H9 (cell line): ENCODE measurements at regions not wholly inside any gene's neighbourhood (a gene's known extent, or its start where the extent isn't known, plus 50 kb on each side); places are given as distances from the start of the nearest gene placed in this dataset.

ENCODE experiments used
- DNase-seq: peaks from one replicate; pipeline ENCODE4 v3.0.0-alpha.2; 2017
- H2AFZ ChIP-seq: one replicate; pipeline ENCODE4 v1.6.1; 2013; ENCODE audit warnings: mild to moderate bottlenecking, low read length, control low read depth, moderate library complexity
- H2AK5ac ChIP-seq: 2 replicates; pipeline ENCODE4 v1.6.1; 2013; ENCODE audit warnings: low read length, control low read depth, mixed read lengths; ENCODE audit not compliant: insufficient read length
- H2BK120ac ChIP-seq: one replicate; pipeline ENCODE4 v1.6.1; 2013; ENCODE audit warnings: low read depth, mild to moderate bottlenecking, low read length, control low read depth, inconsistent platforms; ENCODE audit not compliant: poor library complexity, severe bottlenecking
- H2BK12ac ChIP-seq: 2 replicates; pipeline ENCODE4 v1.6.1; 2013; ENCODE audit warnings: low read length, control low read depth, mixed read lengths, low read depth; ENCODE audit not compliant: insufficient read length
- H2BK15ac ChIP-seq: 2 replicates; pipeline ENCODE4 v1.6.1; 2013; ENCODE audit warnings: low read depth, low read length, control low read depth
- H2BK20ac ChIP-seq: one replicate; pipeline ENCODE4 v1.6.1; 2013; ENCODE audit warnings: low read depth, mild to moderate bottlenecking, low read length, control low read depth, inconsistent platforms; ENCODE audit not compliant: poor library complexity, severe bottlenecking
- H2BK5ac ChIP-seq: 2 replicates; pipeline ENCODE4 v1.6.1; 2013; ENCODE audit warnings: low read length, control low read depth, mixed read lengths; ENCODE audit not compliant: insufficient read length
- H3K14ac ChIP-seq: 2 replicates; pipeline ENCODE4 v1.6.1; 2013; ENCODE audit warnings: low read length, control low read depth; ENCODE audit not compliant: insufficient read depth
- H3K18ac ChIP-seq: 2 replicates; pipeline ENCODE4 v1.6.1; 2013; ENCODE audit warnings: low read depth, mild to moderate bottlenecking, mixed read lengths, low read length, control low read depth; ENCODE audit not compliant: insufficient read length
- H3K23ac ChIP-seq: 2 replicates; pipeline ENCODE4 v1.6.1; 2013; ENCODE audit warnings: low read length, control low read depth, mixed read lengths, low read depth; ENCODE audit not compliant: insufficient read length
- H3K23me2 ChIP-seq: 2 replicates; pipeline ENCODE4 v1.6.1; 2013; ENCODE audit warnings: low read depth, mild to moderate bottlenecking, mixed read lengths, low read length, control low read depth; ENCODE audit not compliant: insufficient read length, poor library complexity, severe bottlenecking
- H3K27ac ChIP-seq: 2 replicates; pipeline ENCODE4 v1.5.1; 2013; ENCODE audit warnings: low read length, control low read depth, mixed read lengths, low read depth; ENCODE audit not compliant: insufficient read length
- H3K27me3 ChIP-seq: 2 replicates; pipeline ENCODE4 v1.6.1; 2013; ENCODE audit warnings: low read length, control low read depth, inconsistent platforms; ENCODE audit not compliant: insufficient read depth
- H3K4ac ChIP-seq: 2 replicates; pipeline ENCODE4 v1.6.1; 2013; ENCODE audit warnings: low read depth, mild to moderate bottlenecking, control low read depth, inconsistent platforms, low read length, moderate library complexity
- H3K4me1 ChIP-seq: 2 replicates; pipeline ENCODE4 v1.6.1; 2013; ENCODE audit warnings: low read length, control low read depth, inconsistent platforms; ENCODE audit not compliant: insufficient read depth
- H3K4me2 ChIP-seq: 2 replicates; pipeline ENCODE4 v1.6.1; 2013; ENCODE audit warnings: low read length, control low read depth, mixed read lengths; ENCODE audit not compliant: insufficient read length, insufficient read depth
- H3K56ac ChIP-seq: 2 replicates; pipeline ENCODE4 v1.6.1; 2013; ENCODE audit warnings: low read depth, mild to moderate bottlenecking, mixed read lengths, low read length, control low read depth; ENCODE audit not compliant: insufficient read length
- H3K79me1 ChIP-seq: 2 replicates; pipeline ENCODE4 v1.6.1; 2013; ENCODE audit warnings: low read depth, mild to moderate bottlenecking, moderate library complexity, low read length, control low read depth, inconsistent platforms; ENCODE audit not compliant: insufficient read depth, poor library complexity, severe bottlenecking
- H3K79me2 ChIP-seq: 2 replicates; pipeline ENCODE4 v1.6.1; 2013; ENCODE audit warnings: low read length, control low read depth, inconsistent platforms; ENCODE audit not compliant: insufficient read depth
- H3K9ac ChIP-seq: 2 replicates; pipeline ENCODE4 v1.6.1; 2013; ENCODE audit warnings: low read length, control low read depth, mixed read lengths; ENCODE audit not compliant: insufficient read length; ENCODE audit errors: extremely low read depth
- H3K9me3 ChIP-seq: one replicate; pipeline ENCODE4 v1.6.1; 2013; ENCODE audit warnings: low read depth, low read length, inconsistent platforms; ENCODE audit not compliant: control insufficient read depth
- H3T11ph ChIP-seq: one replicate; pipeline ENCODE4 v1.6.1; 2013; ENCODE audit warnings: mild to moderate bottlenecking, low read length, control low read depth, inconsistent platforms
- H4K20me1 ChIP-seq: one replicate; pipeline ENCODE4 v1.6.1; 2013; ENCODE audit not compliant: control insufficient read depth, insufficient read length, insufficient read depth
- H4K5ac ChIP-seq: 2 replicates; pipeline ENCODE4 v1.6.1; 2013; ENCODE audit warnings: low read depth, mild to moderate bottlenecking, mixed read lengths, low read length, control low read depth; ENCODE audit not compliant: insufficient read length
- H4K8ac ChIP-seq: replicated peaks from 2 replicates; pipeline ENCODE4 v1.6.1; 2013; ENCODE audit warnings: low read length, control low read depth, mixed read lengths, low read depth; ENCODE audit not compliant: insufficient read length
- H4K91ac ChIP-seq: 2 replicates; pipeline ENCODE4 v1.6.1; 2013; ENCODE audit warnings: low read depth, mild to moderate bottlenecking, moderate library complexity, mixed read lengths, low read length, control low read depth; ENCODE audit not compliant: insufficient read length
- H3K27ac Mint-ChIP-seq, 3 experiments: 2 replicates in 2 of 3; 3 replicates in 1 of 3; pipeline ENCODE4 v1.8.0; 2020 to 2021; ENCODE audit warnings: mixed read lengths in 3 of 3, mild to moderate bottlenecking in 1 of 3, moderate library complexity in 1 of 3
- H3K27me3 Mint-ChIP-seq: 2 replicates; pipeline ENCODE4 v1.8.0; 2021; ENCODE audit warnings: low read depth, mild to moderate bottlenecking, moderate library complexity, mixed read lengths
- H3K36me3 Mint-ChIP-seq, 3 experiments: 2 replicates in 2 of 3; 3 replicates in 1 of 3; pipeline ENCODE4 v1.8.0; 2020 to 2021; ENCODE audit warnings: low read depth in 3 of 3, mixed read lengths in 3 of 3; ENCODE audit not compliant: insufficient read depth in 1 of 3
- H3K4me1 Mint-ChIP-seq, 2 experiments: 2 replicates each; pipeline ENCODE4 v1.8.0; 2020; ENCODE audit warnings: mixed read lengths in 2 of 2
- H3K4me3 Mint-ChIP-seq, 2 experiments: 2 replicates in 1 of 2; 3 replicates in 1 of 2; pipeline ENCODE4 v1.8.0; 2020 to 2021; ENCODE audit warnings: mild to moderate bottlenecking in 2 of 2, mixed read lengths in 2 of 2, moderate library complexity in 1 of 2
- H3K9me3 Mint-ChIP-seq, 2 experiments: 2 replicates in 1 of 2; 3 replicates in 1 of 2; pipeline ENCODE4 v1.8.0; 2020; ENCODE audit warnings: mild to moderate bottlenecking in 2 of 2, mixed read lengths in 2 of 2, moderate library complexity in 1 of 2
- WGBS: extraction: QIAGEN DNeasy Blood & Tissue Kit; methylation state at CpG from one replicate; pipeline ENCODE4 v1.1.7; 2013; ENCODE audit warnings: missing lambda C conversion rate, low lambda C conversion rate, mixed read lengths; ENCODE audit not compliant: insufficient read length; ENCODE audit errors: extremely low coverage; 5-methylcytosine and 5-hydroxymethylcytosine counted together
- TF ChIP-seq, protein P1 (sequence below): fragments of 200-600 bp; sonication (generic); conservative IDR thresholded peaks from 3 replicates; pipeline ENCODE4 v1.8.0; 2021; ENCODE audit warnings: antibody characterized with exemption, mild to moderate bottlenecking

DNA sequence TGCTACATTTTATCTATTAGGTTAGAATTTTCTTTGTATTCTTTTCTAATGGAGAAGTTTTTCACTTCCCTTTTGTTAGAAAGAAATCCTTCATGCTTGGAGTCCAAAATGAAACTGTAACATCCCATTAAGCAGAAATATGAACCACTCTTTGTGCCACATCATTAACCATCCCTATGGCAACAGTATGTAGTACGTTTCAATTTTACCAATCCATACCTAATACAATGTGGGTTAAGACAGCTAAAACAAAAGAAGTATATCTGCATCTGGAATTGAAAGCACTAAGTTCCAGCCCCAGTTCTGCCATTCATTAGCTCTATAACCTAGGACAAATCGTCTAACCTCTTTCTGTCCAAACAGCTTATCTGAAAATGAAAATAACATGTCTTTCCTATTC, 409.2 kb upstream of the SPHKAP start:
- Histone ChIP-seq H2BK120ac (no peak overlapping the region), H3K9me3 (no peaks in the 10 kb centered on the region), H4K8ac (no peak overlapping the region), H4K91ac (no peak overlapping the region), H2BK20ac (no peak overlapping the region), H4K5ac (no peak overlapping the region), H3K9ac (no peak overlapping the region), H2BK15ac (no peak overlapping the region), H2BK12ac (no peak overlapping the region), H3K4me1 (no peaks in the 10 kb centered on the region), H3K56ac (no peak overlapping the region), H3K23me2 (no peaks in the 10 kb centered on the region), H4K20me1 (no peaks in the 10 kb centered on the region), H3K4ac (no peak overlapping the region), H3K79me1 (no peaks in the 10 kb centered on the region), H3K79me2 (no peaks in the 10 kb centered on the region), H2AFZ (no peak overlapping the region), H3K27me3 (no peaks in the 10 kb centered on the region), H2AK5ac (no peak overlapping the region), H3T11ph (no peak overlapping the region), H3K18ac (no peak overlapping the region), H3K27ac (no peak overlapping the region), H3K14ac (no peak overlapping the region), H3K23ac (no peak overlapping the region), H2BK5ac (no peak overlapping the region), H3K4me2 (no peak overlapping the region)
- TF ChIP-seq, protein P1, sequence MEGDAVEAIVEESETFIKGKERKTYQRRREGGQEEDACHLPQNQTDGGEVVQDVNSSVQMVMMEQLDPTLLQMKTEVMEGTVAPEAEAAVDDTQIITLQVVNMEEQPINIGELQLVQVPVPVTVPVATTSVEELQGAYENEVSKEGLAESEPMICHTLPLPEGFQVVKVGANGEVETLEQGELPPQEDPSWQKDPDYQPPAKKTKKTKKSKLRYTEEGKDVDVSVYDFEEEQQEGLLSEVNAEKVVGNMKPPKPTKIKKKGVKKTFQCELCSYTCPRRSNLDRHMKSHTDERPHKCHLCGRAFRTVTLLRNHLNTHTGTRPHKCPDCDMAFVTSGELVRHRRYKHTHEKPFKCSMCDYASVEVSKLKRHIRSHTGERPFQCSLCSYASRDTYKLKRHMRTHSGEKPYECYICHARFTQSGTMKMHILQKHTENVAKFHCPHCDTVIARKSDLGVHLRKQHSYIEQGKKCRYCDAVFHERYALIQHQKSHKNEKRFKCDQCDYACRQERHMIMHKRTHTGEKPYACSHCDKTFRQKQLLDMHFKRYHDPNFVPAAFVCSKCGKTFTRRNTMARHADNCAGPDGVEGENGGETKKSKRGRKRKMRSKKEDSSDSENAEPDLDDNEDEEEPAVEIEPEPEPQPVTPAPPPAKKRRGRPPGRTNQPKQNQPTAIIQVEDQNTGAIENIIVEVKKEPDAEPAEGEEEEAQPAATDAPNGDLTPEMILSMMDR: no peak
- H3K4me1 Mint-ChIP-seq: no peaks in the 10 kb centered on the region
- H3K4me3 Mint-ChIP-seq: no peak overlapping the region
- H3K27ac Mint-ChIP-seq: no peak overlapping the region
- DNase-seq: no peak
- no CpG with 5 or more reads among the region's 2 CpGs for WGBS
- no peaks in the 10 kb centered on the region for H3K36me3 Mint-ChIP-seq
- H3K27me3 Mint-ChIP-seq: no peaks in the 10 kb centered on the region
- H3K9me3 Mint-ChIP-seq: peaks cover 0 to 4% of the 10 kb centered on the region in 2 experiments; a peak in 3 of 5 replicates
